ENCODE measurements at regions not wholly inside any gene's neighbourhood (a gene's known extent, or its start where the extent isn't known, plus 50 kb on each side); places are given as distances from the start of the nearest gene placed in this dataset.

GRCh38 chr16:47847220-47847970, 308.4 kb downstream of the ABCC12 start:
- Histone ChIP-seq H2AFZ (ENCODE audit: low read length) (no peak overlapping the region), H3K36me3 (ENCODE audit: insufficient read depth, low read length) (no peaks in the 10 kb centered on the region), H3K9me3 (ENCODE audit: low read depth, low read length) (no peaks in the 10 kb centered on the region), H3K4me3 (ENCODE audit: insufficient read depth, low read length) (no peak overlapping the region), H3K4me1 (ENCODE audit: insufficient read depth, low read length) (no peaks in the 10 kb centered on the region), H3K79me2 (ENCODE audit: insufficient read depth, low read length) (no peaks in the 10 kb centered on the region), H3K27me3 (ENCODE audit: insufficient read depth, low read length) (no peaks in the 10 kb centered on the region), H3K4me2 (ENCODE audit: insufficient read depth, low read length) (no peak overlapping the region), H3K27ac (ENCODE audit: low read depth, low read length) (no peak overlapping the region), H4K20me1 (ENCODE audit: insufficient read depth, low read length) (no peaks in the 10 kb centered on the region)
- TF ChIP-seq, protein P1, sequence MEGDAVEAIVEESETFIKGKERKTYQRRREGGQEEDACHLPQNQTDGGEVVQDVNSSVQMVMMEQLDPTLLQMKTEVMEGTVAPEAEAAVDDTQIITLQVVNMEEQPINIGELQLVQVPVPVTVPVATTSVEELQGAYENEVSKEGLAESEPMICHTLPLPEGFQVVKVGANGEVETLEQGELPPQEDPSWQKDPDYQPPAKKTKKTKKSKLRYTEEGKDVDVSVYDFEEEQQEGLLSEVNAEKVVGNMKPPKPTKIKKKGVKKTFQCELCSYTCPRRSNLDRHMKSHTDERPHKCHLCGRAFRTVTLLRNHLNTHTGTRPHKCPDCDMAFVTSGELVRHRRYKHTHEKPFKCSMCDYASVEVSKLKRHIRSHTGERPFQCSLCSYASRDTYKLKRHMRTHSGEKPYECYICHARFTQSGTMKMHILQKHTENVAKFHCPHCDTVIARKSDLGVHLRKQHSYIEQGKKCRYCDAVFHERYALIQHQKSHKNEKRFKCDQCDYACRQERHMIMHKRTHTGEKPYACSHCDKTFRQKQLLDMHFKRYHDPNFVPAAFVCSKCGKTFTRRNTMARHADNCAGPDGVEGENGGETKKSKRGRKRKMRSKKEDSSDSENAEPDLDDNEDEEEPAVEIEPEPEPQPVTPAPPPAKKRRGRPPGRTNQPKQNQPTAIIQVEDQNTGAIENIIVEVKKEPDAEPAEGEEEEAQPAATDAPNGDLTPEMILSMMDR (IDR thresholded peaks at IDR 0.05; ENCODE audit: extremely low read depth, low read depth, low read length), result no peak
- no peak for DNase-seq (ENCODE audit: insufficient read length, low spot score, missing footprints)

GRCh38 chr16:47834485-47835024, 321.2 kb downstream of the ABCC12 start:
- H3K4me1 ChIP-seq (ENCODE audit: insufficient read depth, low read length), result no peaks in the 10 kb centered on the region
- TF ChIP-seq, protein P1 (IDR thresholded peaks at IDR 0.05; ENCODE audit: extremely low read depth, low read depth, low read length), result no peak
- no peaks in the 10 kb centered on the region for H3K79me2 ChIP-seq (ENCODE audit: insufficient read depth, low read length)
- H3K4me2 ChIP-seq (ENCODE audit: insufficient read depth, low read length), result no peak overlapping the region
- no peak overlapping the region for H3K27ac ChIP-seq (ENCODE audit: low read depth, low read length)
- no peaks in the 10 kb centered on the region for H3K27me3 ChIP-seq (ENCODE audit: insufficient read depth, low read length)
- DNase-seq (ENCODE audit: insufficient read length, low spot score, missing footprints), result no peak
- no peaks in the 10 kb centered on the region for H4K20me1 ChIP-seq (ENCODE audit: insufficient read depth, low read length)
- no peak overlapping the region for H2AFZ ChIP-seq (ENCODE audit: low read length)
- peaks cover 4% of the 10 kb centered on the region for H3K9me3 ChIP-seq (ENCODE audit: low read depth, low read length)
- H3K4me3 ChIP-seq (ENCODE audit: insufficient read depth, low read length), result no peak overlapping the region
- H3K36me3 ChIP-seq (ENCODE audit: insufficient read depth, low read length), result no peaks in the 10 kb centered on the region

- H3K4me2 ChIP-seq (ENCODE audit: insufficient read depth, low read length), result no peak overlapping the region
- no peaks in the 10 kb centered on the region for H3K27me3 ChIP-seq (ENCODE audit: insufficient read depth, low read length)
- H3K4me3 ChIP-seq (ENCODE audit: insufficient read depth, low read length), result no peak overlapping the region
- H4K20me1 ChIP-seq (ENCODE audit: insufficient read depth, low read length), result no peaks in the 10 kb centered on the region
- no peaks in the 10 kb centered on the region for H3K36me3 ChIP-seq (ENCODE audit: insufficient read depth, low read length)
- peaks cover 4% of the 10 kb centered on the region for H3K9me3 ChIP-seq (ENCODE audit: low read depth, low read length)
- H2AFZ ChIP-seq (ENCODE audit: low read length), result no peak overlapping the region
- TF ChIP-seq, protein P1 (IDR thresholded peaks at IDR 0.05; ENCODE audit: extremely low read depth, low read depth, low read length), result no peak
- H3K27ac ChIP-seq (ENCODE audit: low read depth, low read length), result no peak overlapping the region
- no peaks in the 10 kb centered on the region for H3K79me2 ChIP-seq (ENCODE audit: insufficient read depth, low read length)
- DNase-seq (ENCODE audit: insufficient read length, low spot score, missing footprints), result no peak
- no peaks in the 10 kb centered on the region for H3K4me1 ChIP-seq (ENCODE audit: insufficient read depth, low read length)
Observed at GRCh38 chr16:47833771-47834170, 322.0 kb downstream of the ABCC12 start.

- Histone ChIP-seq H3K9me3 (ENCODE audit: low read depth, low read length) (peaks cover 7% of the 10 kb centered on the region), H4K20me1 (ENCODE audit: insufficient read depth, low read length) (no peaks in the 10 kb centered on the region), H3K4me3 (ENCODE audit: insufficient read depth, low read length) (no peak overlapping the region), H3K27ac (ENCODE audit: low read depth, low read length) (no peak overlapping the region), H3K27me3 (ENCODE audit: insufficient read depth, low read length) (no peaks in the 10 kb centered on the region), H2AFZ (ENCODE audit: low read length) (no peak overlapping the region), H3K36me3 (ENCODE audit: insufficient read depth, low read length) (no peaks in the 10 kb centered on the region), H3K4me1 (ENCODE audit: insufficient read depth, low read length) (no peaks in the 10 kb centered on the region), H3K4me2 (ENCODE audit: insufficient read depth, low read length) (no peak overlapping the region), H3K79me2 (ENCODE audit: insufficient read depth, low read length) (no peaks in the 10 kb centered on the region)
- no peak for DNase-seq (ENCODE audit: insufficient read length, low spot score, missing footprints)
- TF ChIP-seq, protein P1 (IDR thresholded peaks at IDR 0.05; ENCODE audit: extremely low read depth, low read depth, low read length), result no peak
Observed at GRCh38 chr16:47829850-47830600, 325.8 kb downstream of the ABCC12 start.
